ENCODE measurements at regions not wholly inside any gene's neighbourhood (a gene's known extent, or its start where the extent isn't known, plus 50 kb on each side); places are given as distances from the start of the nearest gene placed in this dataset.

GRCh38 chr18:73954268-73954667, 193.4 kb downstream of the FBXO15 start:
- ATAC-seq = no peak
- no peak for FAIRE-seq
- Histone ChIP-seq H3K4me3 (no peak overlapping the region), H3K36me3 (no peaks in the 10 kb centered on the region), H3K27ac (no peak overlapping the region), H3K9me3 (no peaks in the 10 kb centered on the region), H3K27me3 (no peaks in the 10 kb centered on the region), H3K4me1 (no peaks in the 10 kb centered on the region)
- 25 to 48% methylated on average over 4 of the region's 4 CpGs for WGBS, 2 donors
- intact Hi-C loops (cut with DNase I) = no loop called here
- DNase-seq = no peak
- TF ChIP-seq, protein P1, sequence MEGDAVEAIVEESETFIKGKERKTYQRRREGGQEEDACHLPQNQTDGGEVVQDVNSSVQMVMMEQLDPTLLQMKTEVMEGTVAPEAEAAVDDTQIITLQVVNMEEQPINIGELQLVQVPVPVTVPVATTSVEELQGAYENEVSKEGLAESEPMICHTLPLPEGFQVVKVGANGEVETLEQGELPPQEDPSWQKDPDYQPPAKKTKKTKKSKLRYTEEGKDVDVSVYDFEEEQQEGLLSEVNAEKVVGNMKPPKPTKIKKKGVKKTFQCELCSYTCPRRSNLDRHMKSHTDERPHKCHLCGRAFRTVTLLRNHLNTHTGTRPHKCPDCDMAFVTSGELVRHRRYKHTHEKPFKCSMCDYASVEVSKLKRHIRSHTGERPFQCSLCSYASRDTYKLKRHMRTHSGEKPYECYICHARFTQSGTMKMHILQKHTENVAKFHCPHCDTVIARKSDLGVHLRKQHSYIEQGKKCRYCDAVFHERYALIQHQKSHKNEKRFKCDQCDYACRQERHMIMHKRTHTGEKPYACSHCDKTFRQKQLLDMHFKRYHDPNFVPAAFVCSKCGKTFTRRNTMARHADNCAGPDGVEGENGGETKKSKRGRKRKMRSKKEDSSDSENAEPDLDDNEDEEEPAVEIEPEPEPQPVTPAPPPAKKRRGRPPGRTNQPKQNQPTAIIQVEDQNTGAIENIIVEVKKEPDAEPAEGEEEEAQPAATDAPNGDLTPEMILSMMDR (IDR thresholded peaks at IDR 0.05) = no peak

DNA sequence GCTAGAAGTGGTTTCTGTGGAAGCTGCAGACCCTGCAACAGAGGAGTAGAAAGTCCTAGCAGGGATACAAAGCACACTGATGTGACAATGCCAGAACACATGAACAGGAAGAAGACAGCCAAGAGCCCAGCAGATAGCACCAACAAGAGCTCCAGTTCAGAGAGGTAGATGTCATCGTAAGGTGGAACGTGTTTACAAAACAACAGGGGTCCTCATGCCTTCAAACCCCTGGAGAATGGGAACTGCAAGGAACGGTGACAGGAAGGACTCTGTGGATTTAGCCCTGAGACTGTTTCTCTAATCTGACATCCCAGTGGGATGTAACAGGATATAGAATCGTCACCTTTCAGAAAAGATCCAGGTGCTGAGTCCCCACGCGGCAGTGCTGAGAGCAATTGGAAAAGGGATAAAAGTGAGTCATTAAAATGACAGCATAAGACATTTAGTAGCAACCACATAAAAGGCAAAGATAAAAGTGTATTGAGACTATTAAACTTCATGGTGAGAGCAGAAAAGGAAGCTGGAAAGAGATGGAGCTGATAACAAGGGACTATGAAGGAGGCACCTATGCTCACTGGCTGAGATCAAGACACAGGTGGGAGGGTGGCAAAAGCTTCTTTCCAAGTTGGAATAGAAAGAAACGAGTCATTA, 195.2 kb downstream of the FBXO15 start:
- H3K36me3 ChIP-seq = no peaks in the 10 kb centered on the region
- ATAC-seq (no peak), DNase-seq (no peak), FAIRE-seq (no peak)
- intact Hi-C loops (cut with DNase I) = no loop called here
- TF ChIP-seq, protein P1 (IDR thresholded peaks at IDR 0.05) = no peak
- H3K27ac ChIP-seq = no peak overlapping the region
- H3K27me3 ChIP-seq = no peaks in the 10 kb centered on the region
- H3K4me1 ChIP-seq = no peaks in the 10 kb centered on the region
- H3K4me3 ChIP-seq = no peak overlapping the region
- no peaks in the 10 kb centered on the region for H3K9me3 ChIP-seq
- 37 to 57% methylated on average over 7 of the region's 7 CpGs for WGBS, 2 donors

DNA sequence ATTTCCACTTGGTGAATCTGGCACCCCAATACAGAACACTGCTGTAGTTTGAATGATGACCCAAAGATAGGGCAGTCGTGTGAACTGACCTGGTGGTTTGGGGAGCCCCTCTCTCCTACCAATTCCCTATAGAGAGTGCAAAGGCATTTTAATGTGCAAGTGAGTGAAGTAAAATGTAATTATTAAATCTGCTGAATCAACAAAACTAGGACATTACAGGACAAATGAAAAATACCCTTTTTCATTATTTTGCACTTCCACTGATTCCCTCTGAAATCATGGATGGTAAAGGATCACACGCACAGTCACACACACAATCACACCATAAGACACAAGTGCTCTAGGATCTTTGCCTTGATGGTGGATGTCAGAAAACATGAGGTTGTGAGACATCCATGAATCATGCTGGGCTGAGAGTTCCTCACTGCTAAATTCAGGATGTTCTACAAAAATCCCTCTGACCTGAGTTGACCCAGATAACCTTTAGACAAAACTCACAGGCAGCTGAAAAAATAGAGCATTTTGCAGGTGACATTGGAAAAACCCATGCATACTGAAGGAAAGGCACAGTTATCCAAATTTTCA, 197.4 kb downstream of the FBXO15 start:
- ATAC-seq (no peak), FAIRE-seq (no peak), DNase-seq (no peak)
- intact Hi-C loops (cut with DNase I) = no loop called here
- H3K9me3 ChIP-seq = no peaks in the 10 kb centered on the region
- WGBS, 2 donors = 63 to 79% methylated on average over 2 of the region's 2 CpGs
- no peaks in the 10 kb centered on the region for H3K4me1 ChIP-seq
- H3K4me3 ChIP-seq = no peak overlapping the region
- H3K27me3 ChIP-seq = no peaks in the 10 kb centered on the region
- no peaks in the 10 kb centered on the region for H3K36me3 ChIP-seq
- H3K27ac ChIP-seq = no peak overlapping the region
- TF ChIP-seq, protein P1 (IDR thresholded peaks at IDR 0.05) = no peak

GRCh38 chr18:73948497-73948896, 199.1 kb downstream of the FBXO15 start:
- 86 to 97% methylated on average over 3 of the region's 3 CpGs for WGBS, 2 donors

More at GRCh38 chr18:73948497-73948896, 199.1 kb downstream of the FBXO15 start:
- TF ChIP-seq, protein P1 (IDR thresholded peaks at IDR 0.05) = no peak
- Histone ChIP-seq H3K4me3 (no peak overlapping the region), H3K9me3 (no peaks in the 10 kb centered on the region), H3K27ac (no peak overlapping the region), H3K36me3 (no peaks in the 10 kb centered on the region), H3K4me1 (no peaks in the 10 kb centered on the region), H3K27me3 (no peaks in the 10 kb centered on the region)
- ATAC-seq = peak in 1 of 4 donors; percentile 62
- intact Hi-C loops (cut with DNase I) = no loop called here
- no peak for DNase-seq
- no peak for FAIRE-seq
